NCI-H524 (cell line): ENCODE measurements at regions not wholly inside any gene's neighbourhood (a gene's known extent, or its start where the extent isn't known, plus 50 kb on each side); places are given as distances from the start of the nearest gene placed in this dataset.

Experiments used
- DNase-seq, 2 experiments: peaks; one replicate each; lab custom pipeline; 2025; lab: John Stamatoyannopoulos, UW

GRCh38 chr20:11248011-11248409 lies 574.2 kb upstream of the JAG1 start:
- DNase-seq: peak in 1 of 2 experiments; percentile 76

DNA sequence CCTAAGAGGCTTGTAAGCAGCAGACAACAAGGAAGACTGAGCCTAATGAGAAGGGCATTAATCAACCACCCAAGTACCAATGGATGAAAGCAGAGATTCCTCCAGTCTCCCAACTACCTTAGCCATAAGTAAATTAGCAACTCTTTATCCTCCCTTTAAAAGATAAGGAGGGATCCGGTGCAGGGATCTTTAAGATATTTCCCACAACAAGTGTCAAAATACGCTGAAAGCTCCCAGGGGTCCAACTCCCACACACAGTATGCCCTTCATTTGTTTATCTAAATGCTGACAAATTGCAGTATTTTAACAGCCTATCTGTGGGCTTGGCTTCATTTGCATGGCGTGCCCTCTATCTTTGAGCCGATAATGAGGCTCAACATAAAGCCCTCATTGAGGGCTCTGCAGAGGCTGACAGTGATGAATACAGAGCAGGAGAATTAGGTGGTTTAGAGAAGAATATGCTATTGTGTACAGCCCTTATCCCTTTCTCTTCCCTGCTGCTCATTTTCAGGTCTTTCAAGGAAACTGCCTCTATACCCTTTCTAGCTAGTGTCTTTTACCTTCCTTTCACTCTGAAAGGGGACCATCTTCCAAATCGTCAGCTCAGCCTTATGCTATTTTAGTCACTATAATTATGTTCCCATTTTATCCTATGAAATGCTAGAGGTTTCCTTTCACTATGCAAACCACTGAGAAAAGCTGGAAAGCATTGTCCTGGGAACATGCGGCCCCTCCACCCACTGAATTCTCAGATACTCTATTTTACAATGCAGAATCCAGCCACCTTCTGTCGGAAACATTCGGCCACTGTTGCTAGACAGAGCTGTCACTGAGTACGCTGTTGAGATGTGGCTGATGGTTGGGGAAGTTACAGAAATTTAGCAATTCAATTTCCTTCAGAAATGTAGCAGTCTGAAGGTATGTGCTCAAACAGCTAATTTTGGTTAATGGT lies 575.2 kb upstream of the JAG1 start:
- peak; percentile 58 to 87 for DNase-seq

- DNase-seq: no peak
Observed at GRCh38 chr20:11249683-11250082, 575.9 kb upstream of the JAG1 start.

- DNase-seq: no peak
Observed at GRCh38 chr20:11252447-11252846, 578.6 kb upstream of the JAG1 start.

DNA sequence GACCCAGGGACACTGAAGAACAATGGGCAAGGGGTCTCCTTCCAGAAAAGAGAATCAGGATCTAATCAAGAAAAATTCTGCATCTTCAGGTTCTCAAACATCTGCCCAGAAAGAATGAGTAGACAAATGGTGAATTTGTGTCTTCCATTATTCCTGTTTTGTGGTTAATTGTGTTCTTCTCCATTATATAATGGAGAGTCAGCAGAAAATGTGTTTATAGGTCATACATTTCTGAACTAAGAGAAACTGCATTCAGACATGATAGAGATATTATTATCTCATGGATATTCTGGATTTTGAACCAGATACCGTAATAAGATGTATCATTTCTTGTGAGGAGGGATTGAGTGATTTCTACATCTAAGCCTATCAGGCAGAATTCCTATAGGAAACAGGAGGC lies 581.7 kb upstream of the JAG1 start:
- no peak for DNase-seq

GRCh38 chr20:11255860-11256259 lies 582.1 kb upstream of the JAG1 start:
- DNase-seq: no peak

GRCh38 chr20:11260611-11261010 lies 586.8 kb upstream of the JAG1 start:
- DNase-seq: no peak

DNA sequence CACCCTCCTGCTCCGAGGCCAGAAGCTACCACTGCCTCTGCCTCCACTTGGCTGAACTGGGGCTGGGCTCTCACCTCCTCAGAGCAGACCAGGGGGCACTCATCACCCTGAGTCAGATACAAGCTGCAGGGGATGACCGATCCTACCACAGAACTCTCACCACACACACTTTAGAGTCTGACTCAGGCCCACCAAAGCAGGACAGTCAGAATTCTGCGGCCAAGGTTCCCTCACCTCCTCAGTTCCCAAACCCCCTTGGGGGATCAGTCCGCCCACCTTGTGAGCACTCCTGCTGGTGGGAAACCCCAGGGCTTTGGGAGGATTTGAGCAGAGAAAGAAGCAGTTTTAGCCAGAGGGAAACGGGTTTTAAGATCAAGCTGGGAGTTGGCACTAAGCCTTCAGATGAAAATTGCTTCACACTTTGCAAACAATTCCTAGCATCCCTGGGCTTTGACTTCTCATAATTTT lies 587.8 kb upstream of the JAG1 start:
- no peak for DNase-seq

DNA sequence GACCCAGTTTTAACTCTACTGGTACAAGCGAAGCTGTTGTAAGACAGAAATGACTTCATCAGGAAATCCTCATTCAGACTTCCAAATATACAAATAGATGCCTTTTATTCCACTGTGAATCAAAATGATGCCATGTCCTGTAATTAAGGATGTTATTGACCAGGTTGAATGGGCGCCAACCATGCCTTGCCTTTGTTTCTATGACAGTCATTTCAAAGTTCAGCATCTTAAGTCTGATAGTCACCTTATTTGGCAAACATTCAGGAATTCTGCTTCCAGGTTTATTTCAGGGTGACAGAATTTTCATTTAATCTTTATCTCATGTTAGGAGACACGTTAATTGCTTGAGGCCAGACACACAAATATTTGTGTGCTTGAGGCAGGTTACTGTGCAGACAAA lies 592.8 kb upstream of the JAG1 start:
- DNase-seq: no peak

GRCh38 chr20:11267131-11267761 lies 593.4 kb upstream of the JAG1 start:
- no peak for DNase-seq

DNA sequence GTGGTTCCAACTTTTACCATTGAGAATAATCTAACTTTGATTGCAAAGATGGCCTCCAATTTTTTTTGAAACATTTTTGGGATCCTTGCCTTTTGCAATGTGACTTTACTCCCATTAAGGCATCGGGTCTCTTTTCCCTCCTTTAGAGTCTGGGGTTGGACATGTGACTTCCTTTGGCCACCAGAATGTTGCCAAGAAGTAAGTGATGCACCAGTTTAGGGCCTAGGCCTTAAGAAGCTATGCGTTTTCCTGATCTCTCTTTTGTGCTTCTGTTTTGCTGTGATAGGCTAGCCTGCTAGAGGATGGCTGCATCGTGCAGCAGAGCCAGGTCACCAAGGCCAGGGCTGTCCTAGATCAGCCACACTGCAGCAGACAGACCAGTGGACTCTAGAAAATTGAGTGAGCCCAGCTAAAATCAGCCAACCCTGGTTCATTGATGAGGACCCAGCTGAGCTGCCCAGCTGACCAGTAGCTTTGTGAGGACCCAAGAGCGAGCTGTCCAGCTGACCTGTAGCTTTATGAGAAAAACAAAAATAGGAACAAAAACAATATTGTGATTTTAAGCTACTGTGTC lies 594.0 kb upstream of the JAG1 start:
- DNase-seq: no peak

GRCh38 chr20:11270566-11270965 lies 596.8 kb upstream of the JAG1 start:
- no peak for DNase-seq

GRCh38 chr20:11271319-11271718 lies 597.5 kb upstream of the JAG1 start:
- DNase-seq: peak; percentile 94

- peak in 1 of 2 experiments; percentile 32 for DNase-seq
Observed at GRCh38 chr20:11271920-11272594, 598.3 kb upstream of the JAG1 start.

GRCh38 chr20:11274141-11274594 lies 600.4 kb upstream of the JAG1 start:
- DNase-seq: peak; percentile 85 to 94

GRCh38 chr20:11275740-11276139 lies 601.9 kb upstream of the JAG1 start:
- no peak for DNase-seq

DNA sequence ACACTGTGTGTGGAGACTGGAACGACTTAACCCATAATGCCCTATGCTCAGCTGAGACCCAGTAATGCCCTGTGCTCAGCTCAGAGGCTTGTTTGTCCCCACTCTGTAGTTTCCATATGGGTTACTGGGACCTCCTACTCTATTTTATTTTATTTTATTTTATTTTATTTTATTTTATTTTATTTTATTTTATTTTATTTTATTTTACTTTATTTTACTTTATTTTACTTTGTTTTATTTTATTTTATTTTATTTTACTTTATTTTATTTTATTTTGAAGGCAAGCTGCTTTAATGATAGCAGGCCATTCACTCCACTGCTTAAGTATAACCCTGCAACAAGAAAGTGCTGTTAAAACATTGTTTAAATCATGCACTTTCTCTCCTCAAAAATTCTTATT lies 603.4 kb upstream of the JAG1 start:
- no peak for DNase-seq

- peak in 1 of 2 experiments; percentile 24 for DNase-seq
Observed at GRCh38 chr20:11277858-11278257, 604.1 kb upstream of the JAG1 start.

DNA sequence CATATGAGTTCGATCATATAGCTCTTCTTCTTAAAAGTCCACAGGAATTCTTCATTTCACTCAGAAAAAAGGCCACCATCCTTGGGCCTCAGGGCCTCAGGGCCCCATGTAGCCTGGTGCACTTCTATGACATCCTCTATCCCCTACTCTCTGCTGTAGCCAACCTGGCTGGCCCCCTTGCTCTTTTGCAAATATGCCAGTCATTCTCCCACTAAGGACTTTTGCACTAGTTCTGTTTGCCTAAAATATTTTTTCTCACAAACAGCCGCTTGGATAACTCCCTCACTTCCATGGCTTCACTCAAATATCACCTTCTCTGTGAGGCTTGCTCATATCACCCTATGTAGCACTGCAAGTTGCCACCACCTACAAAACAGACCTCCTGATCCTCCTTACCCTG lies 604.7 kb upstream of the JAG1 start:
- no peak for DNase-seq

GRCh38 chr20:11281240-11281639 lies 607.4 kb upstream of the JAG1 start:
- no peak for DNase-seq

- DNase-seq: no peak
Observed at GRCh38 chr20:11281768-11282167, 608.0 kb upstream of the JAG1 start.

DNA sequence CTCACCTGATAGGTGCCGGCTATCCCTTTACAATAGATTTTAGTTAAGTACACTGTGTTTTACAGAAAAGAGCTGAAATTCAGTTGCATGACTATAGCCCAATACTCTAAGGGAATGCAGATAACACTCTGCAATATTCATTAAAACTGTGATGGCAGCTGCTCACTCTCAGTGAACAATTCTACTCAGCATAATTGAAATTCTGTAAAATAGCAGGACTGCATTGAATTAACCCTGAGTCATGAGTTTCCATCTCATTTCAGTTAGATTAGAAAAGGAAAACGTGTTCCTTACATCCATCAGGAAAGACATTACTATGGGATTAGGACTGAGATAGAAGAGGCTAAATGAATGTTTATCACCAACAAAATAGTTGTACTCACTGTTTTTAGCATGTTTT lies 613.3 kb upstream of the JAG1 start:
- peak in 1 of 2 experiments; percentile 38 for DNase-seq
